ENCODE measurements at regions not wholly inside any gene's neighbourhood (a gene's known extent, or its start where the extent isn't known, plus 50 kb on each side); places are given as distances from the start of the nearest gene placed in this dataset.

DNA sequence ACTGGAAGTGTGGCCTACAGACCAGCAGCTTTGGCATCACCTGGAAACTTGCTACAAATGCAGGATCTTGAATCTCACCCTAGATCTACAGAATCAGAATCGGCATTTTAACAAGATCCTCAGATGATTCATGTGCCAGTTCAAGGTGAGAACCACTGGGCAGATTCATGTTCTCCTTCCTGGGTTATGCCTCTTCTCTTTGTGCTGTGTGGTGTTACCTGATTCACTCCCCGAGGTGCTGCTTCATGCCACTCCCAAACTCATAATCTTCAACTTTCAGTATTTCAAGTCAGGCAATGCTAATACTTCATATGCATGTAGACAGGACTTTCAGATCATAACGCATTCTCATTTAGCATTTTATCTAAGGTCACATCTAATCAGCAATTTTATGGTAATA lies 427.7 kb downstream of the FOXO1 start:
- Mint-ChIP-seq H3K27me3 (ENCODE audit: low read depth in 3 of 3) (no peaks in the 10 kb centered on the region), H3K4me1 (no peaks in the 10 kb centered on the region), H3K27ac (no peak overlapping the region), H3K36me3 (no peaks in the 10 kb centered on the region), H3K4me3 (no peak overlapping the region), H3K9me3 (peaks cover 0 to 5% (median 2%) of the 10 kb centered on the region in 7 donors)
- Histone ChIP-seq H4K20me1 (ENCODE audit: insufficient read depth, low read length) (no peaks in the 10 kb centered on the region), H3K27me3 (ENCODE audit: control insufficient read depth in 2 of 2, insufficient read depth in 2 of 2, low read length in 2 of 2) (no peaks in the 10 kb centered on the region), H2AFZ (ENCODE audit: insufficient read depth, low read depth, low read length, poor library complexity, severe bottlenecking) (no peak overlapping the region), H3K4me1 (ENCODE audit: control insufficient read depth in 1 of 2, insufficient read depth in 2 of 2, low read length in 2 of 2) (no peaks in the 10 kb centered on the region), H3K4me3 (replicated peaks in 1 of 3; ENCODE audit: low read depth in 2 of 3, low read length in 3 of 3) (no peak overlapping the region), H3K79me2 (ENCODE audit: insufficient read depth, low read length) (no peaks in the 10 kb centered on the region), H3K36me3 (replicated peaks in 1 of 2; ENCODE audit: control insufficient read depth in 1 of 2, insufficient read depth in 2 of 2, low read length in 2 of 2) (no peaks in the 10 kb centered on the region), H3K9me3 (replicated peaks in 1 of 2; ENCODE audit: control insufficient read depth in 1 of 2, insufficient read depth in 1 of 2, low read length in 2 of 2) (no peaks in the 10 kb centered on the region), H3K27ac (ENCODE audit: low read depth in 1 of 2, low read length in 2 of 2) (no peak overlapping the region), H3K9ac (ENCODE audit: insufficient read depth, low read length, poor library complexity, severe bottlenecking) (no peak overlapping the region), H3K4me2 (replicated peaks; ENCODE audit: extremely low read depth, low read length, poor library complexity, severe bottlenecking) (no peak overlapping the region)
- no peak for DNase-seq
- WGBS (ENCODE audit: insufficient coverage), result 88% methylated on average over 1 of the region's 3 CpGs
- TF ChIP-seq, protein P1, sequence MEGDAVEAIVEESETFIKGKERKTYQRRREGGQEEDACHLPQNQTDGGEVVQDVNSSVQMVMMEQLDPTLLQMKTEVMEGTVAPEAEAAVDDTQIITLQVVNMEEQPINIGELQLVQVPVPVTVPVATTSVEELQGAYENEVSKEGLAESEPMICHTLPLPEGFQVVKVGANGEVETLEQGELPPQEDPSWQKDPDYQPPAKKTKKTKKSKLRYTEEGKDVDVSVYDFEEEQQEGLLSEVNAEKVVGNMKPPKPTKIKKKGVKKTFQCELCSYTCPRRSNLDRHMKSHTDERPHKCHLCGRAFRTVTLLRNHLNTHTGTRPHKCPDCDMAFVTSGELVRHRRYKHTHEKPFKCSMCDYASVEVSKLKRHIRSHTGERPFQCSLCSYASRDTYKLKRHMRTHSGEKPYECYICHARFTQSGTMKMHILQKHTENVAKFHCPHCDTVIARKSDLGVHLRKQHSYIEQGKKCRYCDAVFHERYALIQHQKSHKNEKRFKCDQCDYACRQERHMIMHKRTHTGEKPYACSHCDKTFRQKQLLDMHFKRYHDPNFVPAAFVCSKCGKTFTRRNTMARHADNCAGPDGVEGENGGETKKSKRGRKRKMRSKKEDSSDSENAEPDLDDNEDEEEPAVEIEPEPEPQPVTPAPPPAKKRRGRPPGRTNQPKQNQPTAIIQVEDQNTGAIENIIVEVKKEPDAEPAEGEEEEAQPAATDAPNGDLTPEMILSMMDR (IDR thresholded peaks at IDR 0.05), result no peak
- intact Hi-C loops (cut with micrococcal nuclease), result no loop called here

DNA sequence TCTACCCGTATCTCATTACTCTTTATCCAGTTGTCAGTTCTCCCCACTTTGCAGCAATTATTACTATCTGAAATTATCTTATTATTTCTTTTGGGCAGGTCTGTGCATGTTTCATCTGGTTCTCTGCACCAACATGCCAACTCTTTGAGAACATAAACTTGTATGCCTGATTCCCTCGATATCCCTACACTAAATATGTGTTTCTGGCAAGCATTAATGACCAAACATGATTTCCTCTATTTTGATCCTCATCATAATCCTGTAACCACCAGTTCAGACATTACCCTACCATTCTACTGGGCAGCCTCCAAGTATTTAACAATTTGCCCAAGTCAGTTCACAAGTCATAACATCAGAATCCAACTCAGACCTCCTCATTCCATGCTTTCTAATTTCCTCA lies 426.1 kb downstream of the FOXO1 start:
- Histone ChIP-seq H3K4me1 (ENCODE audit: control insufficient read depth in 1 of 2, insufficient read depth in 2 of 2, low read length in 2 of 2) (no peaks in the 10 kb centered on the region), H3K9ac (ENCODE audit: insufficient read depth, low read length, poor library complexity, severe bottlenecking) (no peak overlapping the region), H3K4me2 (replicated peaks; ENCODE audit: extremely low read depth, low read length, poor library complexity, severe bottlenecking) (no peak overlapping the region), H4K20me1 (ENCODE audit: insufficient read depth, low read length) (no peaks in the 10 kb centered on the region), H3K9me3 (replicated peaks in 1 of 2; ENCODE audit: control insufficient read depth in 1 of 2, insufficient read depth in 1 of 2, low read length in 2 of 2) (no peaks in the 10 kb centered on the region), H3K27me3 (ENCODE audit: control insufficient read depth in 2 of 2, insufficient read depth in 2 of 2, low read length in 2 of 2) (no peaks in the 10 kb centered on the region), H3K36me3 (replicated peaks in 1 of 2; ENCODE audit: control insufficient read depth in 1 of 2, insufficient read depth in 2 of 2, low read length in 2 of 2) (no peaks in the 10 kb centered on the region), H3K4me3 (replicated peaks in 1 of 3; ENCODE audit: low read depth in 2 of 3, low read length in 3 of 3) (no peak overlapping the region), H3K27ac (ENCODE audit: low read depth in 1 of 2, low read length in 2 of 2) (no peak overlapping the region), H3K79me2 (ENCODE audit: insufficient read depth, low read length) (no peaks in the 10 kb centered on the region), H2AFZ (ENCODE audit: insufficient read depth, low read depth, low read length, poor library complexity, severe bottlenecking) (no peak overlapping the region)
- H3K9me3 Mint-ChIP-seq, result peaks cover 0 to 5% (median 2%) of the 10 kb centered on the region in 7 donors
- no peaks in the 10 kb centered on the region for H3K4me1 Mint-ChIP-seq
- H3K4me3 Mint-ChIP-seq, result no peak overlapping the region
- intact Hi-C loops (cut with micrococcal nuclease), result no loop called here
- DNase-seq, result no peak
- H3K27ac Mint-ChIP-seq, result no peak overlapping the region
- TF ChIP-seq, protein P1 (IDR thresholded peaks at IDR 0.05), result no peak
- no peaks in the 10 kb centered on the region for H3K36me3 Mint-ChIP-seq
- peaks cover 0 to 2% (median 0%) of the 10 kb centered on the region in 3 donors for H3K27me3 Mint-ChIP-seq (ENCODE audit: low read depth in 3 of 3)
- 90% methylated on average over 2 of the region's 2 CpGs for WGBS (ENCODE audit: insufficient coverage)
